CMK (cell line): ENCODE measurements at regions not wholly inside any gene's neighbourhood (a gene's known extent, or its start where the extent isn't known, plus 50 kb on each side); places are given as distances from the start of the nearest gene placed in this dataset.
"Not testable (repeated sequence)": the region's sequence is repeated elsewhere in the genome, so short reads cannot be mapped to it uniquely, and the experiment has no call there.

Source experiments
- DNase-seq: peaks from one replicate; pipeline ENCODE4 v3.0.0-alpha.2; 2010; ENCODE audit warnings: low read depth

DNA sequence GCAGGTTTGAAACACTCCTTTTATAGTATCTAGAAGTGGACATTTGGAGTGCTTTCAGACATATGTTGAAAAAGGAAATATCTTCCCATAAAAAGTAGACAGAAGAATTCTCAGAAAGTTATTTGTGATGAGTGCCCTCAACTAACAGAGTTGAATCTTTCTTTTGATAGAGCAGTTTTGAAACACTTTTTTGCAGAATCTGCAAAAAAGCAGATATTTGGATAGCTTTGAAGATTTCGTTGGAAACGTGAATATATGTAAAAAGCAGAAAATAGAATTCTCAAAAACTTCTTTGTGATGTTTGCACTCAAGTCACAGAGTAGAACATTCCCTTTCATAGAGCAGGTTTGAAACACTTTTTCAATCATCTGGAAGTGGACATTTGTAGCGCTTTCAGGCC is 676.4 kb upstream of the ZNF337 start:
- not testable (repeated sequence) for DNase-seq

DNA sequence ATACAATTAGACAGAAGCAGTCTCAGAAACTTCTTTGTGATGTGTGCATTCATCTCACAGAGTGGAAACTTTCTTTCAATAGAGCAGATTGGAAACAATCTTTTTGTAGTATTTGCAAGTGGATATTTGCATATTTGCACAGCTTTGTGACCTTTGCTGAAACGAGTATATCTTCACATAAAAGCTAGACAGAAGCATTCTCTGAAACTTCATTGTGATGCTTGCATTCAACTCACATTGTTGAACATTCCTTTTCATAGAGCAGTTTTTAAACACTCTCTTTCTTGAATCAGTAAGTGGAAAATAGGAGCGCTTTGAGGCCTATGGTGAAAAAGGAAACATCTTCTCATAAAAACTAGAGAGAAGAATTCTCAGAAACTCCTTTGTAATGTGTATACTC is 657.9 kb upstream of the ZNF337 start:
- DNase-seq = no peak

DNA sequence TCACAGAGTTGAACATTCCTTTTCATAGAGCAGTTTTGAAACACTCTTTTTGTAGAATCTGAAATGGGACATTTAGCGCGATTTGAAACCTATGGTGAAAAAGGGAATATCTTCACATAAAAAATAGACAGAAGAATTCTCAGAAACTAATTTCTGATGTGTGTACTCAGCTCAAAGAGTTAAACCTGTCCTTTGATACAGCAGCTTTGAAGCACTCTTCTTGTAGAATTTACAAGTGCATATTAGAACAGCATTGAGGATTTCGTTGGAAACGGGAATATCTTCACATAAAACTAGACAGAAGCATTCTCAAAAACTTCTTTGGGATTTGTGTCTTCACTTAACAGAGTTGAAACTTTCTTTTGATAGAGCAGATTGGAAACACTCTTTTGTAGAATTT is 650.7 kb upstream of the ZNF337 start:
- no peak for DNase-seq

DNA sequence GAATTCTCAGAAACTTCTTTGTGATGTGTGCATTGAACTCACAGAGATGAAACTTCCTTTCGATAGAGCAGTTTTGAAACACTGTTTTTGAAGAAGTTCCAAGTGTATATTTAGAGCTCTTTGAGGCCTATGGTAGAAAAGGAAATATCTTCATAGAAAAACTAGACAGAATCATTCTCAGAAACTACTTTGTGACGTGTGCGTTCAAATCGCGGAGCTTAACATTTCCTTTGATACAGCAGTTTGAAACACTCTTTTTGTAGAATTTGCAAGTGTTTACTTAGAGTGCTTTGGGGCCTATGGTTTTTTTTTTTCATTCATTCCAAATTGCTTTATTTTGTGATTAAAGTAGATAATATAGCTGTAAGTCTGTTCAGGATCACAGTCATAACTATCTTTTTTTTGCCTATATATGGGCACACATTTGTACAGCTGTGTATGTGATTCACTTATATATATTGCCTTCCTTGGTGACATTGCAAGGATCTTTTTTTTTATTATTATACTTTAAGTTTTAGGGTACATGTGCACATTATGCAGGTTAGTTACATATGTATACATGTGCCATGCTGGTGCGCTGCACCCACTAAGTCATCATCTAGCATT is 643.9 kb upstream of the ZNF337 start:
- DNase-seq = not testable (repeated sequence)

DNA sequence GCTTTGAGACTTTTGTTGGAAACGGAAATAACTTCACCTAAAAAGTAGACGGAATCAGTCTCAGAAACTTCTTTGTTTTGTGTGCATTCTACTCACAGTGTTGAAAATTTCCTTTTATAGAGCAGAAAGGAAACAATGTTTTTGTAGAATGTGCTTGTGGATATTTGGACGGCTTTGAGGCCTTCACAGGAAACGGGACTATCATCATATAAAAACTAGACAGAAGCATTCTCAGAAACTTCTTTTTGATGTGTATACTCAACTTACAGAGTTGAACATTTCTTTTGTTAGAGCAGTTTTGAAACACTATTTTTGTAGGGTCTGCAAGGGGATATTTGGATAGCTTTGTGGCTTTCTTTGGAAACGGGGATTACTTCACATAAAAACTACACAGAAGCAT is 627.5 kb upstream of the ZNF337 start:
- DNase-seq = no peak

DNA sequence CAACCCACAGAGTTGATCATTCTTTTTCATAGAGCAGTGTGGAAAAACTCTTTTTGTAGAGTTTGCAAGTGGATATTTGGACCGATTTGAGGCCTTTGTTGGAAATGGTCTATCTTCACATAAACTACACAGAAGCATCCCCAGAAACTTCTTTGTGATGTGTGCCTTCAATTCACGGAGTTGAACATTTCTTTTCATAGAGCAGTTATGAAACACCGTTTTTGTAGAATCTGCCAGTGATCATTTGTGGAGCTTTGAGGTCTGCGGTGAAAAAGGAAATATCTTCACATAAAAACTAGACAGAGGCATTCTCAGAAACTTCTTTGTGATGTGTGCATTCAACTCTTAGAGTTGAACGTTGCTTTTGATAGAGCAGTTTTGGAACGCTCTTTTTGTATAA is 618.4 kb upstream of the ZNF337 start:
- DNase-seq = no peak

DNA sequence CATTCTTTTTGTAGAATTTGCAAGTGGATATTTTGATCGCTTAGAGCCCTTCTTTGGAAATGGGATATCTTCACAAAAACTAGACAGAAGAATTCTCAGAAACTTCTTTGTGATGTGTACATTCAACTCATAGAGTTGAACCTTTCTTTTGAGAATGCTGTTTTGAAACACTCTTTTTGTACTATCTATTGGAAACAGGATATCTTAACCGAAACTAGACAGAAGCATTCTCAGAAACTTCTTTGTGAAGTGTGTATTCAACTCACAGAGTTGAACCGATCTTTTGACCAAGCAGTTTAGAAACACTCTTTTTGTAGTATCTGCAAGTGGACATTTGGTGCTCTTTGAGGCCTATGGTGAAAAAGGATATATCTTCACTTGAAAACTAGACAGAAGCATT is 613.1 kb upstream of the ZNF337 start:
- not testable (repeated sequence) for DNase-seq

DNA sequence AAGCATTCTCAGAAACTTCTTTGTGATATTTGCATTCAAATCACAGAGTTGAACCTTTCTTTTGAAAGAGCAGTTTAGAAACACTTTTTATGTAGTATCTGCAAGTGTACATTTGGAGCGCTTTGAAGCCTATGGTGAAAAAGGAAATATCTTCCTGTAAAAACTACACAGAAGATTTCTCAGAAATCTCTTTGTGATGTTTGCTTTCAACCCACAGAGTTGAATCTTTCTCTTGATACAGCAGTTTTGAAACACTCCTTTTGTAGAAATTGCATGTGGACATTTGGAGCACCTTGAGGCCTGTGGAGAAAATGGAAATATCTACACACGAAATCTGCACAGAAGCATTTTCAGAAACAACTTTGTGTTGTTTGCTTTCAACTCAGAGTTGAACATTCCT is 612.3 kb upstream of the ZNF337 start:
- no peak for DNase-seq

DNA sequence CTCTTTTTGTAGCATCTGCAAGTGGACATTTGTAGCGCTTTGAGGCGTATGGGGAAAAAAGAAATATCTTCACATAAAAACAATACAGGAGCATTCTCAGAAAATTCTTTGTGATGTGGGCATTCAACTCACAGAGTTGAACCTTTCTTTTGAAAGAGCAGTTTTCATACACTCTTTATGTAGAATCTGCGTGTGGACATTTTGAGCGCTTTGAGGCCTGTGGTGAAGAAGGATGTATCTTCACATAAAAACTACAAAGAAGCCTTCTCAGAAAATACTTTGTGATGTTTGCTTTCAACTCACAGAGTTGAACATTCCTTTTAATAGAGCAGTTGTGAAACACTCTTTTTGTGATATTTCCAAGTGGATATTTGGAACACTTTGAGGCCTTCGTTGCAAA is 598.4 kb upstream of the ZNF337 start:
- DNase-seq = no peak

DNA sequence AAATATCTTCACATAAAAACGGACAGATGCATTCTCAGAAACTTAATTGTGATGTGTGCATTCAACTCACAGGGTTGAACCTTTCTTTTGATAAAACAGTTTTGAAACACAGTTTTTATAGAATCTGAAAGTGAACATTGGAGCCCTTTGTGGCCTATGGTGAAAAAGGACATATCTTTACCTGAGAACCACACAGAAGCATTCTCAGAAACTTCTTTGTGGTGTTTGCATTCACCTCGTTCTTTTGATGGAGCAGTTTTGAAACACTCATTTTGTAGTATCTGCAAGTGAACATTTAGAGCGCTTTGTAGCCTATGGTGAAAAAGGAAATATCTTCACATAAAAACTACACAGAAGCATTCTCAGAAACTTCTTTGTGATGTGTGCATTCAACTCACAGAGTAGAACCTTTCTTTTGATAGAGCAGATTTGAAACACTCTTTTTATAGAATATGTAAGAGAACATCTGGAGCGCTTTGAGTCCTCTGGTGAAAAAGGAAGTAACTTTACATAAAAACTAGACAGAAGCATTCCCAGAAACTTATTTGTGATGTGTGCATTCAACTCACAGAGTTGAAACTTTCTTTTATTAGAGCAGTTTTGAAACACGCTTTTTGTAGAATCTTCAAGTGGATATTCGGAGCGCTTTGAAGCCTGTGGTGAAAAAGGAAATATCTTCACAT is 591.9 kb upstream of the ZNF337 start:
- DNase-seq = not testable (repeated sequence)

DNA sequence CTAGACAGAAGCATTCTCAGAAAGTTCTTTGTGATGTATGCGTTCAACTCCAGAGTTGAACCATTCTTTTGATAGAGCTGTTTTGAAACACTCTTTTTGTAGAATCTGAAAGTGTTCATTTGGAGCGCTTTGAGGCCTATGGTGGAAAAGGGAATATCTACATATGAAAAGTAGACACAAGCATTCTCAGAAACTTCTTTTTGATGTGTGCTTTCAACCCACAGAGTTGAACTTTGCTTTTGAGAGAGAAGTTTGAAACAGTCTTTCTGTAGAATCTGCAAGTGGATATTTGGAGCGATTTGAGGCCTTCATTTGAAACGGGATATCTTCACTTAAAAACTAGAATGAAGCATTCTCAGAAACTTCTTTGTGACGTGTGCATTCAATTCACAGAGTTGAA is 582.6 kb upstream of the ZNF337 start:
- no peak for DNase-seq

DNA sequence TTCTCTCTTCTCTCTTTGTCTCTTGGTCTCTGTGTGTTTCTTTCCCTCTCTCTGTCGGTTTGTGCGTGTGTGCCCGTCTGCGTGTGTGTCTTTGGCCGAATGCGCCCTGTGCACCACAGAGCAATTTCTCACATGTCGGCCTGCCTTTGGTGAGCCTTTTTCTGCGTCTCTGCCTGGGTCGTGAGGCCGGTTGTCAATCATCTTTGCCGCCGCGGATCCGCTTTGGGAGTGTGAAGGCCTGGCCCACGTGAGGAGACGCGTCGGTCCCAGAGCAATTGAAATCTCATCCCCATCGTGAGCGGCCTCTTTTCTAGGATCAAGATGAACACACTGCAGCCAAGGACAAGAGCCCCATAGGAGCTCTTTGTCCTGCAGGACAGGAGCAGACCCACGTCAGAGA is 580.7 kb upstream of the ZNF337 start:
- no peak for DNase-seq

DNA sequence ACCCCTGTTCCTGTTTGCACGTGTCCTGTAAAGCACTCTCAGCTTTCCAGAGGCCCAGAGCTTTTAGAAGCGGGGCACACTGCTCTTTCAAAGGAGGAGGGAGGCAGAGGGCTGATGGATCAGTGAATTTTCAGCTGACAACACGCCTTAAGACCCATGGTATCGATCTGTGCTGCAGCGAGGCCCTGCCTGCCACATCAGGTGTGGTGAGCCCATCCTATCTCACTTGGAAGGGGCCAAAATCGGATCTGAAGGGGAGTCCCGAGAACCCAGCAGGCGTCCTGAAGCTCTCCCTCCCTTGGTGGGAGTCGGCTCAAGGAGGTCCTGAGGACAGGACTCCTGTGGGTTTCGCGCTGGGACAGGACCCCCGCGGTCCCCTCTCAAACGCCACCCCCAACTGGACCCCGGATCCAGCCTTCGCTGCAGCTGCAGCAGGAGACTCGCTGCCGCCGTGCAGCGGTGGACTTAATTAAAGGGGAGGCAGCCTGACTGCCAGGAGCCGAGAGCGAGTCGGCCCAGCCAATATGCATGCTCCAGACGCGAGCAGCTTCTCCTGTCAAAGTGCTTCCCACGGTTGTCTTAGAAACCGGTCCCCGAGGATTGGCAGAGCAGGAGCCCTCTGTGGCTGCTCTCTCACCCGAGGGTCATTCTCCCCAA is 580.0 kb upstream of the ZNF337 start:
- DNase-seq = no peak

DNA sequence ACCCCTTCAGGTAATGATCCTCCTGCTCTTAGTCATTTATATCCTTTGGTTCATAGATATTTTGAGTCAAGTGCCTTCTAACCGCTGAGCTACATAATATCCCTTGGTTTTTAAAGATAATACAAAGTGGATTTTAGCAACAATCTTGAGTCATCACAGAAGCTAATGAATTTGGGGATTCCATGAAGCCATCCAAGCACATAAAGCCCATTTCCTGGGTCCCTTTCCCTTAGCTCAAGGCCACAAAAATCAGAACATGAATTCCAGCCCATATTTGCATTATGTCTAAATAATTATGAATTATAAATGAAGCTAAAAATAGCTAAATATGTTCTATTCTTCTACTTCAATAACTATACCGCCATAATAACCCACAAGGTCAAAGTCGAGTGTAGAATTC is 572.1 kb upstream of the ZNF337 start:
- not testable (repeated sequence) for DNase-seq

DNA sequence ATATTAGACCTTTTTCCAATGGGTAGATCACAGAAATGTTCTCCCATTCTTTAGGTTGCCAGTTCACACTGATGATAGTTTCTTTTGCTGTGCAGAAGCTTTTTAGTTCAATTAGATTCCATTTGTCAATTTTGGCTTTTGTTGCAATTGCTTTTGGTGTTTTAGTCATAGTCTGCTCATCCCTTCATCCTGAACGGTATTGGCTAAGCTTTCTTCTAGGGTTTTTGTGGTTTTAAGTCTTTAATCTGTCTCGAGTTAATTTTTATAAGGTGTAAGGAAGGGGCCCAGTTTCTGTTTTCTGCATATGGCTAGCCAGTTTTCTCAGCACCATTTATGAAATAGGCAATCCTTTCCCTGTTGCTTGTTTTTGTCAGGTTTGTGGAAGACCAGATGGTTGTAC is 564.3 kb upstream of the ZNF337 start:
- not testable (repeated sequence) for DNase-seq

DNA sequence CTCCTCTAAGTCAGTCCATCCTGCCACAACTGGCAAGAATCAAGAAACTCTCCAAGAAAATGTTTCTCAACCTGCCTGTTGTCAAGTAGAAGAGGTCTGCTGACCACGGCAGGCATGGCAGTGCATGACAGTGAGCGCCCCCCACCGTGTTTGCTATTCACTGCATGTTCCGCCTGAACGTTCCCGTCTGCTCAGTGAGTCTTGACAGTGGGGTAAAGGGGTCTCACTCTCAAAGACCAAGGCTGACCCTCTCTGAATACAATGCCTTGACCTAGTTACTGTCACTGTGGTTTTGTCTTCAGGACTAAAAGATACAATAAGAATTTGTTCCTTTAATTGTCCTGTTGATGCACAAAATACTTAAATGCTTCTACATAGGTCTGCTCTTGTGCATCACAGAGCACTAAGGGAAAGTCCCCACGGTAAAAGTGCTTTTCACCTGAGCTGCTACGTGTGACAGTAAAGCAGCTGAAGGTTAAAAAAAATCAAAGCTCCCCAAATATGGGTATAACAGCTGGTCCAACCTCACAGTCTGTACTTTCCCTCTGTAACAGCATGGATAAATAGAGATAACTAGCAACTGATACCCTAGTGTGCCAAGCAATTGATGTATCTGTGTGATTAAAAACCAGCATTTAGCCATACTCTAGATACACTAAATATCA is 555.8 kb upstream of the ZNF337 start:
- DNase-seq = not testable (repeated sequence)

DNA sequence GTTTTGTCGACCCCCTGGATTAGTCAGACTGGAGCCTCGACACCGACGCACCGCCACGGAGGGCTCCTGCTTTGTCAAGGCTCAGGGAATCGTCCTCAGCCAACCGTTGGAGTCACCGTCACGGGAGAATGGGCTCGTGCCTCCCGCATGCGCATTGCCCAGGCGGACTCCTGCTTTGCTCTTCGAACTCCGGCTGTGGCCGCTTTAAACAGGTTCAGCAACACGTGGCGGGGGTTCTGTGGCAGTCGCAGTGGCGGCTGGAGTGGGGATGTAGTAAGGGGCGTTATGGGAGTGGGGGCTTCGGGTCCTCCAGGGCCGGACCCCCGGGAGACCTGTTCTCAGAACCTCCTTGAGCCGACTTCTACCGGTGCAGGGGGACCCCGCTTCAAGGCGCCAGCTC is 554.7 kb upstream of the ZNF337 start:
- DNase-seq = not testable (repeated sequence)

DNA sequence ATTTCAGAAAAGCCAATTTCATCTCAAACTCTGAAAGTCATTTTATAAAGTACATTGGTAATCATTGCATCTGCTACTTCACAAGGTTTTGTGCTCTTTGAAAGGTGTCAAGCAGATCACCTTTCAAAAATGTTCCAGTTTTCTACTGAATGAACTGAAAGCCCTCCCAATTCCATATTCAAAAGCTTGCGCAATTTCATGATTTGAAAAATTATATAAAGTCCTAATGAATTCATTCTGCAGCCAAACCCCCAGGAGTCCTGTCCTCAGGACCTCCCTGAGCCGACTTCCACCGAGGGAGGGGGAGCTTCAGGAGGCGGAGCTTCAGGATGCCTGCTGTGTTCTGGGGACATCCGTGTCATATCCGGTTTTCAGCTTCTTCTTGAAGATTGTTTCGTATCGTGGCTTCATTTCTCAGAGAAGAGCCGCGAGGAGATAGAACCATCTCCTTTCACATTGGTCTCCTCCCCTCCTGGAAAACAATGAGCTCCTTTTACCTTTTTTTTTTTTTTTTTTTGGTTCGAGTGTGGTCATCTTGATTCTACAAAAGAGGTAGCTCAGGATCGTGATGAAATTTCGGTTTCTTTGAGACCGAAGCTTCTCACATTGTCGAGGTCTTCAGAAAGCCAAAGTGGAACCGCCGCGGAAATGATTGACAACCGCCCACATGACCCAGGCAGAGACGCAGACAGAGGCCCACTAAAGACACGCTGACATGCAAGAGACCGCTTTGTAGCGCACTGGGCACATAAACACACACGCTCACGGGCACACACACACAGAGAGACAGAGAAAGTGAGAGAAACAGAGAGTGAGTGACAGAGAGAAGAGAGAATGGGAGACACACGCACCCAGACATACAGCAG is 553.8 kb upstream of the ZNF337 start:
- not testable (repeated sequence) for DNase-seq

DNA sequence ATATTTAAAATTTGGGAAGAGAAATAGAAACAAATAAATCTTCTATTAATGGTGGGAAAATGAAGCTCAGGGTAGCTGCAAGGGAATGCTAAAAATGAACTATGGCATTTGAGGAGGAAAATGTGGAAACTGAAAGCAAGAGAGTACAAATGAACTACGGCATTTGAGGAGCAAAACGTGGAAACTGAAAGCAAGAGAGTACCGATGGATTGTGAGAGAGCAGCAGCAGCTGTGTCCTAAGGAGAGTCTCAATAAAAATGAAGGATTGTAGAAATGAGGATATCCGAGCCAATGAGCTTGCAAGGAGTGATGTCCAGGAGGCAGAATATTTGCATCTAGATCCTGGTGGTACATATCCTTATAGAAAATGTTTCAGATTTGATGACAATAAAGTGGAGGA is 547.1 kb upstream of the ZNF337 start:
- DNase-seq = no peak

DNA sequence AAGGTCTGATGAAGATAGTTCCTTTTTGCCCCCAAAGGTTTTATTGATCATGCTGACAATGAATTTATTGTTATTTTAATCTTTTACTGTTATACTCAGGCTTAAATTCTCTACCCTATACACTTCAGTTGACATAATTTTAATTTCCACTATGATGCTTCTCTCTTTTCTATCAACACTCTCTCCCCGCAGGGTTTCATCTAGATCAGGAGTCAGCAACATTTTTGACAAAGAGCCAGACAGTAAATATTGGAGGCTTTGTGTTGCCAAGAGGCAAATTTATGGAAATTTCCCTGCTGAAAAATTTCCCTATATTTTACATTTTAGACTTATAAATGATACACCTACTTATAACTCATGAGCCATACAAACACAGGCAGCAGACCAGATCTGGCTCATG is 524.0 kb upstream of the ZNF337 start:
- not testable (repeated sequence) for DNase-seq

DNA sequence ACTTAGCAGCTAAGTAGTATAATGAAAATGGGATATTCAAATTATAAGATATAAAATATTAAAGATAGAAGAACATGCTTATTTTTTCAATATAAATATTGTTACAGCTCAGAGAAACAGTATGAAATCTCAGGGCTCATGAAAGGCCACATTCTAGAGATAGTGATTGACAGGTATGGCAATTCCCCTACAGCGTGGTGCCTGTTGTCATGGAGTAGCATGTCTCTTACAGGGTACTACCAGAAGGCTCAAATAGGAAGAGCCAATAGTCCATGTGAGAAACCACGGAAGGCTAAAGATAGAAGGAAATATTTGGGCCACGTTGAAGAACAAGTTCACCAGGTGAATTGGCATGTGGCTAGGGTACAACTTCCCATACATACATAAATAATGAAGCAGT is 522.9 kb upstream of the ZNF337 start:
- not testable (repeated sequence) for DNase-seq

DNA sequence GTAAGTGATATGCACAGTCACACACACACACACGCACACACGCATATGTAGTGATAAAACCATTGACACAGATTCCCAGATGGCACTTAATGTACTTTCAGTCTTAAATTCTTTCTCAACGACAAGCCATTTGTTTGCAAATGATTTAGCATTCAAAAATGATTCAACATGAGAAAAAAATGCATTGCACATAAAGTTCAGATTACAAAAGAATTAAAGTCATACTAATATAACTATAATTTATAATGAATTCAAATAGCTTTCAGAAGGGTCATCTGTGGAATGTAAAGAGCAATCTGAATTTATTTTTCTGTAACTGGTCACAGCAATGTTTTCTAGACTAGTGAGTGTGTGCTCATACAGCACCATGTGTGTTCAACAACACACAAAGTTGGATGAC is 521.6 kb upstream of the ZNF337 start:
- no peak for DNase-seq
